WTC11 (cell line): ENCODE measurements at regions not wholly inside any gene's neighbourhood (a gene's known extent, or its start where the extent isn't known, plus 50 kb on each side); places are given as distances from the start of the nearest gene placed in this dataset.

Experiments used
- ATAC-seq: fragments of 200-7000 bp; cut with Tn5 transposase; 2 replicates; pipeline ENCODE4 v1.10.0; 2021; ENCODE audit warnings: mild to moderate bottlenecking, moderate library complexity
- CTCF ChIA-PET: fragments of 300-600 bp; sonication (Branson Sonifier 250); formaldehyde crosslinking; loops from one replicate; lab custom pipeline; 2021; ENCODE audit warnings: antibody characterized with exemption; lab: Charles Lee
- POLR2A ChIA-PET: fragments of 350-600 bp; sonication (Branson Sonifier 250); formaldehyde crosslinking; loops from one replicate; lab custom pipeline; 2021; ENCODE audit warnings: antibody characterized with exemption; lab: Charles Lee
- DNase-seq: peaks from one replicate; pipeline ENCODE4 v3.0.0; 2021; ENCODE audit warnings: low spot score
- H3K27ac Mint-ChIP-seq: 2 replicates; pipeline ENCODE4 v1.8.0; 2021; ENCODE audit warnings: mixed read lengths
- H3K27me3 Mint-ChIP-seq: 2 replicates; pipeline ENCODE4 v1.8.0; 2021; ENCODE audit warnings: low read depth, mild to moderate bottlenecking, moderate library complexity, mixed read lengths
- H3K36me3 Mint-ChIP-seq: 2 replicates; pipeline ENCODE4 v1.8.0; 2021; ENCODE audit warnings: mixed read lengths
- H3K4me1 Mint-ChIP-seq: 2 replicates; pipeline ENCODE4 v1.8.0; 2022; ENCODE audit warnings: mixed read lengths
- H3K4me3 Mint-ChIP-seq: 2 replicates; pipeline ENCODE4 v1.8.0; 2021; ENCODE audit warnings: mild to moderate bottlenecking, moderate library complexity, mixed read lengths
- H3K9me3 Mint-ChIP-seq: 2 replicates; pipeline ENCODE4 v1.8.0; 2021; ENCODE audit warnings: mixed read lengths
- CREM ChIP-seq: sonication (generic); formaldehyde crosslinking; IDR thresholded peaks from 2 replicates; pipeline ENCODE4 v1.8.1; 2022; ENCODE audit warnings: mild to moderate bottlenecking, missing genetic modification reagents, moderate library complexity
- EMX1 ChIP-seq: fragments of 250-450 bp; sonication (Bioruptor Pico); IDR thresholded peaks from 2 replicates; pipeline ENCODE4 v1.8.0; 2021; ENCODE audit warnings: mild to moderate bottlenecking
- ESRRA ChIP-seq: sonication (generic); formaldehyde crosslinking; IDR thresholded peaks from 2 replicates; pipeline ENCODE4 v1.8.1; 2022; ENCODE audit warnings: mild to moderate bottlenecking, missing genetic modification reagents, borderline replicate concordance
- FOXJ3 ChIP-seq: sonication (generic); formaldehyde crosslinking; IDR thresholded peaks from 2 replicates; pipeline ENCODE4 v1.9.0; 2021; ENCODE audit warnings: missing genetic modification reagents, mild to moderate bottlenecking, borderline replicate concordance
- GABPB1 ChIP-seq: sonication (generic); formaldehyde crosslinking; IDR thresholded peaks from 2 replicates; pipeline ENCODE4 v1.8.1; 2023; ENCODE audit warnings: mild to moderate bottlenecking, missing genetic modification reagents
- HMGA2 ChIP-seq: fragments of 250-450 bp; sonication (Bioruptor Pico); IDR thresholded peaks from 2 replicates; pipeline ENCODE4 v1.4.0; 2021; ENCODE audit warnings: mild to moderate bottlenecking, moderate library complexity
- NFYB ChIP-seq: sonication (generic); formaldehyde crosslinking; conservative IDR thresholded peaks from 2 replicates; pipeline ENCODE4 v1.8.0; 2022; ENCODE audit warnings: low read depth, missing genetic modification reagents
- NR1H2 ChIP-seq: sonication (generic); formaldehyde crosslinking; IDR thresholded peaks from 2 replicates; pipeline ENCODE4 v1.9.0; 2021; ENCODE audit warnings: mild to moderate bottlenecking, moderate library complexity, missing genetic modification reagents
- PREB ChIP-seq: sonication (generic); formaldehyde crosslinking; IDR thresholded peaks from 2 replicates; pipeline ENCODE4 v1.8.1; 2022; ENCODE audit warnings: mild to moderate bottlenecking, missing genetic modification reagents, moderate library complexity, borderline replicate concordance
- TEAD1 ChIP-seq: sonication (generic); formaldehyde crosslinking; IDR thresholded peaks from 2 replicates; pipeline ENCODE4 v1.8.0; 2022; ENCODE audit warnings: mild to moderate bottlenecking, missing genetic modification reagents
- ZNF121 ChIP-seq: sonication (generic); formaldehyde crosslinking; IDR thresholded peaks from 2 replicates; pipeline ENCODE4 v1.8.0; 2023; ENCODE audit warnings: missing genetic modification reagents
- ZNF671 ChIP-seq: fragments of 250-450 bp; sonication (Bioruptor Pico); IDR thresholded peaks from 2 replicates; pipeline ENCODE4 v1.8.0; 2021; ENCODE audit warnings: mild to moderate bottlenecking
- TF ChIP-seq, protein P1 (sequence below): sonication (generic); formaldehyde crosslinking; IDR thresholded peaks from 2 replicates; pipeline ENCODE4 v1.8.1; 2022; ENCODE audit warnings: low read depth, mild to moderate bottlenecking, moderate library complexity, missing genetic modification reagents, borderline replicate concordance
- TF ChIP-seq, protein P2 (sequence below): sonication (generic); formaldehyde crosslinking; IDR thresholded peaks from 2 replicates; pipeline ENCODE4 v1.8.1; 2022; ENCODE audit warnings: low read depth, missing genetic modification reagents, borderline replicate concordance
- TF ChIP-seq, protein P3 (sequence below): fragments of 250-450 bp; sonication (Bioruptor Pico); conservative IDR thresholded peaks from 2 replicates; pipeline ENCODE4 v1.9.0; 2021; ENCODE audit warnings: mild to moderate bottlenecking

- Mint-ChIP-seq H3K27ac (no peak overlapping the region), H3K4me3 (no peak overlapping the region), H3K36me3 (no peaks in the 10 kb centered on the region), H3K9me3 (no peaks in the 10 kb centered on the region), H3K4me1 (peaks cover 24% of the 10 kb centered on the region), H3K27me3 (no peaks in the 10 kb centered on the region)
- ChIA-PET CTCF (interaction anchor here (1.5 kb wide), 1 partner anchor 12 kb away, joined by 5 read pairs; no protein-coding TSS in a partner anchor), POLR2A (interaction anchor here (0.7 kb wide), 2 partner anchors 17 to 689 kb away, joined by 3 to 4 read pairs; no protein-coding TSS in a partner anchor)
- TF ChIP-seq ZNF121 (CRISPR knock-in tag) (no peak), HMGA2 (CRISPR knock-in tag) (no peak), ESRRA (CRISPR knock-in tag) (no peak), FOXJ3 (CRISPR knock-in tag) (no peak), EMX1 (CRISPR knock-in tag) (no peak), NFYB (no peak), TEAD1 (no peak), ZNF671 (CRISPR knock-in tag) (no peak), NR1H2 (CRISPR knock-in tag) (no peak), CREM (no peak), PREB (CRISPR knock-in tag) (no peak), GABPB1 (CRISPR knock-in tag) (no peak)
- TF ChIP-seq, protein P1, sequence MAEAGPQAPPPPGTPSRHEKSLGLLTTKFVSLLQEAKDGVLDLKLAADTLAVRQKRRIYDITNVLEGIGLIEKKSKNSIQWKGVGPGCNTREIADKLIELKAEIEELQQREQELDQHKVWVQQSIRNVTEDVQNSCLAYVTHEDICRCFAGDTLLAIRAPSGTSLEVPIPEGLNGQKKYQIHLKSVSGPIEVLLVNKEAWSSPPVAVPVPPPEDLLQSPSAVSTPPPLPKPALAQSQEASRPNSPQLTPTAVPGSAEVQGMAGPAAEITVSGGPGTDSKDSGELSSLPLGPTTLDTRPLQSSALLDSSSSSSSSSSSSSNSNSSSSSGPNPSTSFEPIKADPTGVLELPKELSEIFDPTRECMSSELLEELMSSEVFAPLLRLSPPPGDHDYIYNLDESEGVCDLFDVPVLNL: no peak
- TF ChIP-seq, protein P2, sequence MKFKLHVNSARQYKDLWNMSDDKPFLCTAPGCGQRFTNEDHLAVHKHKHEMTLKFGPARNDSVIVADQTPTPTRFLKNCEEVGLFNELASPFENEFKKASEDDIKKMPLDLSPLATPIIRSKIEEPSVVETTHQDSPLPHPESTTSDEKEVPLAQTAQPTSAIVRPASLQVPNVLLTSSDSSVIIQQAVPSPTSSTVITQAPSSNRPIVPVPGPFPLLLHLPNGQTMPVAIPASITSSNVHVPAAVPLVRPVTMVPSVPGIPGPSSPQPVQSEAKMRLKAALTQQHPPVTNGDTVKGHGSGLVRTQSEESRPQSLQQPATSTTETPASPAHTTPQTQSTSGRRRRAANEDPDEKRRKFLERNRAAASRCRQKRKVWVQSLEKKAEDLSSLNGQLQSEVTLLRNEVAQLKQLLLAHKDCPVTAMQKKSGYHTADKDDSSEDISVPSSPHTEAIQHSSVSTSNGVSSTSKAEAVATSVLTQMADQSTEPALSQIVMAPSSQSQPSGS (CRISPR knock-in tag): no peak
- TF ChIP-seq, protein P3, sequence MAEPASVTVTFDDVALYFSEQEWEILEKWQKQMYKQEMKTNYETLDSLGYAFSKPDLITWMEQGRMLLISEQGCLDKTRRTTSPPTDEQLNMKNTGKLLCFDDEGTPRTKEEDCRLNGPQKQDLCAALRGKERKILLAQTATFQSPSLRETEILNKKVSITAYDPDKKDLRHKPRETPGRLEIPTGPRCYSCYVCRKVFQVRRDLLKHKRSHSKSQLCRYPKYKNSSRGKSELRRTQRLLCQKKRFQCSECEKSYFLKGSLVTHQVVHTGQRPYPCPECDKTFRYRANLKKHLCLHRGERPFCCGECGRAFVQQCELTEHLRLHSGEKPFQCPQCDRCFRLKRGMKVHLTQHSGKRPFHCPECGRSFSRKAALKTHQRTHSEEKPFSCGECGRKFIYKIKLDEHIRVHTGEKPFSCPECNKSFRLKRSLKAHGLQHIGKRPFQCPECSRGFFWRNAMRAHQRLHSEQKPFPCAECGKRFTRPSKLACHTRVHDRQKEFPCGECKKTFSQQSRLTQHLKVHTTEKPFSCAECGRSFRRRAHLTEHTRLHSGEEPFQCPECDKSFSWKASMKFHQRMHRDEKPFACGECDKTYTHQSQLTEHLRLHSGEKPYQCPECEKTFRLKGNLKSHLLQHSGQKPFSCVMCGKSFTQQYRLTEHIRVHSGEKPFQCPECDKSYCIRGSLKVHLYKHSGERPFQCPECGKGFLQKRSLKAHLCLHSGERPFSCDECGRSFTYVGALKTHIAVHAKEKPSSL (CRISPR knock-in tag): no peak
- ATAC-seq (no peak), DNase-seq (no peak)
Observed at GRCh38 chr1:227369102-227369760, 50.9 kb upstream of the CDC42BPA start.
